ENCODE measurements at regions not wholly inside any gene's neighbourhood (a gene's known extent, or its start where the extent isn't known, plus 50 kb on each side); places are given as distances from the start of the nearest gene placed in this dataset.

DNA sequence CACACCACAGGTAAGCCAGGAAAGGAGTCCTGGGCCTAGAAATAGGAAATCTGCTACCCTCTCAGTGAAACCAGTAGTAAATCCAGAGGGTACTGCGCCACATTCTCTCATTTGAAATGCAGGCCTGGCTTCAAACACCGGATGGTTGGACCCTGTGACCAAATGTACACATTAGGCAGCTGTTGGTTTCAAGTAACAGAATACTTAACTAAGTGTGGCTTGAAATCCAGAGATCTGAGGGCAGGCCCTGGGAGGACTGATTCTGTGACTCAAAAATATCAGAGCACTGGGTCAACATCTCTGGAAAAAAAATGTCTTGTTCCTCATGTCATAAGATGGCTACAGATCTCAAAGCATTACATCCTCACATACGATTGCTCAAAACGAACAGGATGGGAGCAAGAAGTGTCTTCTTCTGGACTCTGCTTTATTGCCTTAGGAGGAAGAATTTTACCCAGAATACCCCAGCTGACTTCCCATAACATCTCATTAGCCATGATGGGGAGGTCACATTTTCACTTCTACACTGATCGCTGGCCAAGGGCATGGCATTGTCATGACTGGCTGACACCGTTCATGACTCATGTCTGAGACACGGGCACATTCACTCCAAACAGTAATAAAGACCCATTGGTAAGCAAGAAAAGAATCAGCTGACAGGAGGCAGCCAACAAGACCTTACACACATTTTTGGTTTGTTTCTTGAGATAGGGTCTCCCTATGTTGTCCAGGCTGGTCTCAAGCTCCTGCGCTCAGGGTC, 166.0 kb downstream of the ARRDC4 start:
- peaks cover 4% of the 10 kb centered on the region for H3K4me1 ChIP-seq
- H3K27ac ChIP-seq = no peak overlapping the region
- WGBS = 88% methylated on average over 8 of the region's 8 CpGs
- no peaks in the 10 kb centered on the region for H3K9me3 ChIP-seq
- H3K36me3 ChIP-seq = no peaks in the 10 kb centered on the region
- H3K4me3 ChIP-seq = no peak overlapping the region
- TF ChIP-seq POLR2AphosphoS5 (IDR thresholded peaks at IDR 0.05) (no peak), EP300 (IDR thresholded peaks at IDR 0.05) (no peak), POLR2A (IDR thresholded peaks at IDR 0.05) (no peak)
- TF ChIP-seq, protein P1, sequence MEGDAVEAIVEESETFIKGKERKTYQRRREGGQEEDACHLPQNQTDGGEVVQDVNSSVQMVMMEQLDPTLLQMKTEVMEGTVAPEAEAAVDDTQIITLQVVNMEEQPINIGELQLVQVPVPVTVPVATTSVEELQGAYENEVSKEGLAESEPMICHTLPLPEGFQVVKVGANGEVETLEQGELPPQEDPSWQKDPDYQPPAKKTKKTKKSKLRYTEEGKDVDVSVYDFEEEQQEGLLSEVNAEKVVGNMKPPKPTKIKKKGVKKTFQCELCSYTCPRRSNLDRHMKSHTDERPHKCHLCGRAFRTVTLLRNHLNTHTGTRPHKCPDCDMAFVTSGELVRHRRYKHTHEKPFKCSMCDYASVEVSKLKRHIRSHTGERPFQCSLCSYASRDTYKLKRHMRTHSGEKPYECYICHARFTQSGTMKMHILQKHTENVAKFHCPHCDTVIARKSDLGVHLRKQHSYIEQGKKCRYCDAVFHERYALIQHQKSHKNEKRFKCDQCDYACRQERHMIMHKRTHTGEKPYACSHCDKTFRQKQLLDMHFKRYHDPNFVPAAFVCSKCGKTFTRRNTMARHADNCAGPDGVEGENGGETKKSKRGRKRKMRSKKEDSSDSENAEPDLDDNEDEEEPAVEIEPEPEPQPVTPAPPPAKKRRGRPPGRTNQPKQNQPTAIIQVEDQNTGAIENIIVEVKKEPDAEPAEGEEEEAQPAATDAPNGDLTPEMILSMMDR (IDR thresholded peaks at IDR 0.05) = no peak
- DNase-seq (ENCODE audit: low spot score in 2 of 2) = no peak
- H3K27me3 ChIP-seq = no peaks in the 10 kb centered on the region

DNA sequence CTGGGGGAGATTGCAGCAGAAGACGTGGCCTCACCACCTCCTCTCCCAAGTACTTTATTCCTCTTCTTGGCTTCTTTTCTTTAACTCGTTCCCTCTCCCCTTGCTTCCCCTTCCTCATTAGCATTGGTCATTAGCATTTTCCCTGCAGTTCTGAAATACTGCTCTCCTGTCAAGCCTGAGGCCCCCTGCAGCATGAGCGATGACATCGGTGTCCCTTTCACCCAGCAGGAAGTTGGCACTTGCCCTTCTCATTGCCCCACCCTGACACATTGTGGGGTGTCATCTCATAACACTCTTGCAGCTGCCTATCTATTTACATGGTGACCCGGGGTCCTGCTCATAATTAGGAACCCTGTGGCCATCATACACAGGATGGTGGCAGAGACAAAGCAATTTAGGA, 167.1 kb downstream of the ARRDC4 start:
- peaks cover 4% of the 10 kb centered on the region for H3K4me1 ChIP-seq
- H3K4me3 ChIP-seq = no peak overlapping the region
- TF ChIP-seq EP300 (IDR thresholded peaks at IDR 0.05) (no peak), POLR2A (IDR thresholded peaks at IDR 0.05) (no peak), POLR2AphosphoS5 (IDR thresholded peaks at IDR 0.05) (no peak)
- TF ChIP-seq, protein P1 (IDR thresholded peaks at IDR 0.05) = no peak
- H3K36me3 ChIP-seq = no peaks in the 10 kb centered on the region
- WGBS = 64% methylated on average over 5 of the region's 5 CpGs
- no peaks in the 10 kb centered on the region for H3K27me3 ChIP-seq
- no peak overlapping the region for H3K27ac ChIP-seq
- no peak for DNase-seq (ENCODE audit: low spot score in 2 of 2)
- no peaks in the 10 kb centered on the region for H3K9me3 ChIP-seq

DNA sequence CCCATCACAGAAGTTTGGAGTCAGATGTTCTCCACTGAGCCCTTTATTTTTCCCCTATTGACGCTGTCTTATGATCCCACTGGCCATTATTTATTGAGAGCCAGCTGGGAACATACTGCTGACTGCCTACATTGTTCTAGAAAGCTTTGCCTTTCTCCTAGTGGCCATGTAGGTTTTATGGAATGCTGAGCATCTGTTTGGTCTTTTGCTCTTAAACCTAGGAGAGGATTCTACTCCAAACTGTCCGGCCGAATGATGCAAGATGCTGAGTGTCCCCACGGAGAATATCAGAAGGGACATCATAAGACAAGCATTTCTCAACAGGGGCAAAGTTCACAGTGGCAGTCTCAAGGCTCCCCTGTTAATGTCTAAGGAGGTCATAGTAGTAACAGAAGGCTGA, 171.4 kb downstream of the ARRDC4 start:
- 86% methylated on average over 4 of the region's 4 CpGs for WGBS
- DNase-seq (ENCODE audit: low spot score in 2 of 2) = no peak
- Histone ChIP-seq H3K4me3 (no peak overlapping the region), H3K9me3 (no peaks in the 10 kb centered on the region), H3K4me1 (no peaks in the 10 kb centered on the region), H3K27me3 (no peaks in the 10 kb centered on the region), H3K27ac (no peak overlapping the region), H3K36me3 (no peaks in the 10 kb centered on the region)
- TF ChIP-seq POLR2AphosphoS5 (IDR thresholded peaks at IDR 0.05) (no peak), POLR2A (IDR thresholded peaks at IDR 0.05) (no peak), EP300 (IDR thresholded peaks at IDR 0.05) (no peak)
- TF ChIP-seq, protein P1 (IDR thresholded peaks at IDR 0.05) = no peak

DNA sequence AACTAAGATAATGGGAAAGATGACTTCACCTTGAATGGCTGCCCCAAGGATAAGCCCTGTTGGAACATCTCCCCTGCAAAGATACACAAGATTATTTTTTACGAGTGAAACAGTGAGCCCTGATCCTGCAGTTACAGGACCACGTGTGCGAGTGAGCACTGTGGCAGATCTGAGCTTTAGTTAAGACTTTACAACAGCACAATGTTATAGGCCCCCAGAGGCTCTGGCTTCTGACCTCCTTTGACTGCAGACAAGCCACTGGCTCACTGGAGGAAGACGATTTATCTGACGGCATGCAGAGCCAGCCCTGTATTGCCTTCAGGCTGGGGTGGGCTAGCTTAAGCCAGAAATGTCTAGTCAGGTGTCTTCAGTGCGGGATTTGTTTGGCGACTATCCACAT, 174.4 kb downstream of the ARRDC4 start:
- DNase-seq (ENCODE audit: low spot score in 2 of 2) = no peak
- H3K4me3 ChIP-seq = no peak overlapping the region
- 73% methylated on average over 4 of the region's 7 CpGs for WGBS
- no peaks in the 10 kb centered on the region for H3K4me1 ChIP-seq
- no peak overlapping the region for H3K27ac ChIP-seq
- H3K9me3 ChIP-seq = no peaks in the 10 kb centered on the region
- H3K27me3 ChIP-seq = peaks cover 3% of the 10 kb centered on the region
- H3K36me3 ChIP-seq = no peaks in the 10 kb centered on the region
- TF ChIP-seq, protein P1 (IDR thresholded peaks at IDR 0.05) = no peak
- no peak for TF ChIP-seq POLR2A (IDR thresholded peaks at IDR 0.05)
- TF ChIP-seq EP300 (IDR thresholded peaks at IDR 0.05) = no peak
- TF ChIP-seq POLR2AphosphoS5 (IDR thresholded peaks at IDR 0.05) = no peak

DNA sequence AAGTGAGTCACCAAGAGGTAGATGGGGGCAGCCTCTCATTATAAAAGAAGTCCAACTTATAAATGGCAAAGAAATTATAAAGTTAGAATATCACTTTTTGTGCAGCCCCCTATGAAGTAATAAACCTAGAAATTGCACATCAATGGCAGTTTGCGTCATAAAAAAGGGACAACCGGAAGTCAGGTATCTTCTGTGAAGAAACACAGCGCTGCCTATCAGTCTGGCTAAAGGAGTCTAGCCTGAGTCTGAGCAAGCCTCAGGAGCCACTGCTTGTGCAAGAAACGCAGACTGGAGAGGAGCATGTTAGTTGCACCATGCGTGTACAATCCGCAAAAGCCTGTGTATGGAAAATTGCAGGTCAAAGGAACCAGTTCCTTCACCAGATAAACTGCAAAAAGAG, 178.4 kb downstream of the ARRDC4 start:
- no peak for DNase-seq (ENCODE audit: low spot score in 2 of 2)
- H3K27me3 ChIP-seq = peaks cover 3% of the 10 kb centered on the region
- TF ChIP-seq POLR2AphosphoS5 (IDR thresholded peaks at IDR 0.05) (no peak), EP300 (IDR thresholded peaks at IDR 0.05) (no peak), POLR2A (IDR thresholded peaks at IDR 0.05) (no peak)
- TF ChIP-seq, protein P1 (IDR thresholded peaks at IDR 0.05) = no peak

More for the DNA sequence above, 178.4 kb downstream of the ARRDC4 start:
- H3K4me1 ChIP-seq = no peaks in the 10 kb centered on the region
- no peaks in the 10 kb centered on the region for H3K9me3 ChIP-seq
- 89% methylated on average over 6 of the region's 6 CpGs for WGBS
- no peak overlapping the region for H3K4me3 ChIP-seq
- no peaks in the 10 kb centered on the region for H3K36me3 ChIP-seq
- H3K27ac ChIP-seq = no peak overlapping the region

Data from suprapubic skin (tissue), 4 donors.